Astrocyte of the spinal cord (primary cell): ENCODE measurements at regions not wholly inside any gene's neighbourhood (a gene's known extent, or its start where the extent isn't known, plus 50 kb on each side); places are given as distances from the start of the nearest gene placed in this dataset.
A peak's percentile ranks its signal among the peaks of the same experiment; 100 is the strongest.

Source experiments
- DNase-seq: peaks from one replicate; pipeline ENCODE4 v3.0.0; 2011; ENCODE audit warnings: low read depth, low spot score
- H3K4me3 ChIP-seq: 2 replicates; pipeline ENCODE4 v1.5.1; 2011; ENCODE audit warnings: low read depth, mild to moderate bottlenecking, low read length, moderate library complexity
- in situ Hi-C: cut with HindIII; loops from 2 replicates; pipeline ENCODE4 v1.10.0; 2017; ENCODE audit warnings: low sequenced_read_pairs
- TF ChIP-seq, protein P1 (sequence below): IDR thresholded peaks from 2 replicates; pipeline ENCODE4 v1.5.1; 2012; ENCODE audit warnings: low read depth, mild to moderate bottlenecking, low read length, inconsistent platforms

- in situ Hi-C loops, result no loop called here
- TF ChIP-seq, protein P1, sequence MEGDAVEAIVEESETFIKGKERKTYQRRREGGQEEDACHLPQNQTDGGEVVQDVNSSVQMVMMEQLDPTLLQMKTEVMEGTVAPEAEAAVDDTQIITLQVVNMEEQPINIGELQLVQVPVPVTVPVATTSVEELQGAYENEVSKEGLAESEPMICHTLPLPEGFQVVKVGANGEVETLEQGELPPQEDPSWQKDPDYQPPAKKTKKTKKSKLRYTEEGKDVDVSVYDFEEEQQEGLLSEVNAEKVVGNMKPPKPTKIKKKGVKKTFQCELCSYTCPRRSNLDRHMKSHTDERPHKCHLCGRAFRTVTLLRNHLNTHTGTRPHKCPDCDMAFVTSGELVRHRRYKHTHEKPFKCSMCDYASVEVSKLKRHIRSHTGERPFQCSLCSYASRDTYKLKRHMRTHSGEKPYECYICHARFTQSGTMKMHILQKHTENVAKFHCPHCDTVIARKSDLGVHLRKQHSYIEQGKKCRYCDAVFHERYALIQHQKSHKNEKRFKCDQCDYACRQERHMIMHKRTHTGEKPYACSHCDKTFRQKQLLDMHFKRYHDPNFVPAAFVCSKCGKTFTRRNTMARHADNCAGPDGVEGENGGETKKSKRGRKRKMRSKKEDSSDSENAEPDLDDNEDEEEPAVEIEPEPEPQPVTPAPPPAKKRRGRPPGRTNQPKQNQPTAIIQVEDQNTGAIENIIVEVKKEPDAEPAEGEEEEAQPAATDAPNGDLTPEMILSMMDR, result no peak
- peak; percentile 73 for DNase-seq
- no peak overlapping the region for H3K4me3 ChIP-seq
Observed at GRCh38 chr6:12578751-12579150, 137.8 kb upstream of the PHACTR1 start.

GRCh38 chr6:12580290-12580689 lies 136.3 kb upstream of the PHACTR1 start:
- in situ Hi-C loops, result no loop called here
- DNase-seq, result peak; percentile 47

DNA sequence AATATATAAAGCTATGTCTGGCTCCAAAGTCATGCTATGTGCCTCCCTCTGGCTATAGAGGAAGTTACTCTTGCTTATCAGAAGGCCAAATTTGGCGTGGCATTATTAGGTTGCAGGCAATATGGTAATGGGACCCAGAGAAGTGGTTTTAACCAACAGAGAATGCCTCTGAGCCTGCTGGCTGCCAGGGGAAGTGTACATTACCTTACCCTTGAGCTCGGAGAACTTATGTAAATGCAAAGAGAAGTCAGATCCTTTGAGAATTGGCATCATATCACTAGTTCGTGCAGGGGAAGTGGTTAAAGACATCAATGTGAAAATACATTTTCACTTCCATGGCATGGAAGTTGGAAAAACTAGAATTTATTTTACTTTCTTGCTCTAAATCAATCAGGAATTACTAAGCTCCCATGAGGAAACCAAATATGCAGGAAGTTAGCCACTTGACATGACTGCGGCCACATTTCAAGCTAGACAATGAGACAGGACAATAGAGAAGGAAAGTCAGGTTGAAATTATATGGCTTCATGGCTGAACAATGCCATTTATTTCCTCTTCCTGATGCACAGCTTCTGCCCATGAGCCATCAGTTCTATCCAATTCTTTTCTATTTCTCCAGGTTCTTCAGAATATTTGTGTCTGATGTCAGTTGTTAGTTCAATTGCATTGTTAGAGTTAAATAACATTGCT lies 134.0 kb upstream of the PHACTR1 start:
- in situ Hi-C loops, result no loop called here
- no peak for DNase-seq
- TF ChIP-seq, protein P1, result no peak
- no peak overlapping the region for H3K4me3 ChIP-seq

More at GRCh38 chr6:12580290-12580689, 136.3 kb upstream of the PHACTR1 start:
- no peak overlapping the region for H3K4me3 ChIP-seq
- TF ChIP-seq, protein P1, result no peak

DNA sequence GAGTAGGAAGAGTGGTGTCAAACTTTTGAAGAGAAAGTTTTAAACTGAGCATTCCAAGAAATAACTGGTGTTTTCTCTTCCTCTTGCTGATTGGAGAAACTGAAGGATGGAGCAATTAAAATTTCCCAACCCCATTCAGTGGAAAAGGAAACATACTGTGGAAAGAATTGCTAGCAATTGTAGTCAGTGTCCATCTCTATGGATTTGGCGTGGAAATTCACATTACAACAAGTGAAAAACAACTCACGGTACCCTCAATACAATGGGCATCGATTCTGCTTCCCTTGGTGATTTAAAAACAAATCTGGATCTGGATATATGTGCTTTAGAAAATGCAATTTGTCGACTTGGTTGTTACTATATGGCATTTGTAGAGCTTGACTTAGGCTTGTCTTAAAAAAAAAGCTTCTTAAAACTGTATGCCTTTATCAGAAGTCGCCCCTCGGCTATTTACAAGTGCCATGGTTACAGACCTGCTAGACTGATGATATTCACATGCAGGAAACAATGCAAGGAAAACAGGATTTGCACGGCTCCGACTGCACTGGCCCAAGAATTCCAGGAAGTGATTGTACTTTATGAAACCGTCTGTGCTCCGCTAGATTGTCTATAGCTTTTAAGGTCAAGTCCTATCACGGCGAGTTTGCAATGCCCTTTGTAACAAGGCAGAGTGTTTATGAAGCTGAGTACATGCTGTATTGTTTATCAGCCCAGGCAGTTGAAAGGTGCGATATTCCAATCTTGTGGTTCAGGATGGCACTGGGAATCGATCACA lies 131.7 kb upstream of the PHACTR1 start:
- in situ Hi-C loops, result no loop called here
- DNase-seq, result no peak
- TF ChIP-seq, protein P1, result no peak
- no peak overlapping the region for H3K4me3 ChIP-seq

DNA sequence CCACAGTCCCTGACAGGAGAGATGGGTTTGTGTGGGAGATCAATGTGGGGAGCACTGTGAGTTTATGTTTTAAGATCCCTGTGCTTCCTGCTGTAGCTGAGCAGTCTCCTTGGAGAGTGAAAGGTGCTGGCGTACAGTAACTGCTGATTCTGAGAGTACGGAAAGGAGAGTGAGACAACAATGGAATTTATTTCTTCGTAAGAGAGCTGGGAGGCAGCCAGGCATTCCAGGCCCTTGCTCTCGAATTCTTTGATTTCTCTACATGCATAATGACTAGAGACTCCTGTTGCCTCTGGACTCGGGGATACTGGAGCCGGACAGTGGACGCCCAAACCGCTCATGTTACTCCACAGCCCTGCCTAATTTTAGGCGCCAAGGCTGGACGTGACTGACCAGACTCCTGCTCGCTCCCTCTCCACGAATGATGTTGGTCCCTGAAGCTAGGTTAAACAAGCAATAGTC lies 131.0 kb upstream of the PHACTR1 start:
- TF ChIP-seq, protein P1, result no peak
- H3K4me3 ChIP-seq, result no peak overlapping the region
- in situ Hi-C loops, result no loop called here
- peak; percentile 54 for DNase-seq

DNA sequence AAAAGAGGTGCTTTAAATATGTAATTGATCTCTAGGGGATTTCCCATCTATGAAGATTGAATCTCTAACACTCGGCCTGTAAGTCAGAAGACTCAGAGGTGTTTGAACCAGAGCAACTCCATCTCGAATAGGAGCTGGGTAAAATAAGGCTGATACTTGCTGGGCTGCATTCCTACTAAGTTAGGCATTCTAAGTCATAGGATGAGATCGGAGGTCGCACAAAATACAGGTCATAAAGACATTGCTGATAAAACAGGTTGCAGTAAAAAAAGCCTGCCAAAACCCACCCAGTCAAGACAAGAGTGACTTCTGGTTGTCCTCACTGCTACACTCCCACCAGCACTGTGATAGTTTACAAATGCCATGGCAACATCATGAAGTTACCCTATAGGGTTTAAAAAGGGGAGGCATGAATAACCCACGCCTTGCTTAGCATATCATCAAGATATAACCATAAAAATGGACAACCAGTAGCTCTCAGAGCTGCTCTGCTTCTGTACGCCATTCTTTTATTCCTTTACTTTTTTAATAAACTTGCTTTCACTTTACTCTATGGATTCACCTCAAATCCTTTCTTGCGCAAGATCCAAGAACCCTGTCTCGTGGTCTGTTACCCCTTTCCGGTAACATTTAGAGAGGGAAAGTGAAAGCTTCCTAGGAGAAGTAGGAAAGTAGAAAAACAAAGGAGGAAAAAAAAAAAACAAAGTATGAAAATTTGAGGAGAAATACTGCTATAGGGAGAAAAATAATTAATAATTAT lies 129.7 kb upstream of the PHACTR1 start:
- DNase-seq, result no peak
- TF ChIP-seq, protein P1, result no peak
- in situ Hi-C loops, result no loop called here
- no peak overlapping the region for H3K4me3 ChIP-seq
